ENCODE measurements at regions not wholly inside any gene's neighbourhood (a gene's known extent, or its start where the extent isn't known, plus 50 kb on each side); places are given as distances from the start of the nearest gene placed in this dataset.
"Not testable (repeated sequence)": the region's sequence is repeated elsewhere in the genome, so short reads cannot be mapped to it uniquely, and the experiment has no call there.

DNA sequence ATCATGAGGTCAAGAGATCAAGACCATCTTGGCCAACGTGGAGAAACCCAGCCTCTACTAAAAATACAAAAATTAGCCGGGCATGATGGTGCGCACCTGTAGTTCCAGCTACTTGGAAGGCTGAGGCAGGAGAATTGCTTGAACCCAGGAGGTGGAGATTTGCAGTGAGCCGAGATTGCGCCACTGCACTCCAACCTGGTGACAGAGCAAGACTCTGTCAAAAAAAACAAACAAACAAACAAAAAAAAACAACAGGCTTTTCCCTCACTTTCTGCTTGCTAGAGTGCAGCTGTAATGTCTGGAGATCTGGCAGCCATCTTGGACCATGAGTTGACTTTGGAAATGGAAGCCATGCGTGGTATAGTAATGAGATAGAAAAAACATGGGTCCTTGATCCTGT, 101.1 kb upstream of the SHB start:
- TF ChIP-seq, protein P1, sequence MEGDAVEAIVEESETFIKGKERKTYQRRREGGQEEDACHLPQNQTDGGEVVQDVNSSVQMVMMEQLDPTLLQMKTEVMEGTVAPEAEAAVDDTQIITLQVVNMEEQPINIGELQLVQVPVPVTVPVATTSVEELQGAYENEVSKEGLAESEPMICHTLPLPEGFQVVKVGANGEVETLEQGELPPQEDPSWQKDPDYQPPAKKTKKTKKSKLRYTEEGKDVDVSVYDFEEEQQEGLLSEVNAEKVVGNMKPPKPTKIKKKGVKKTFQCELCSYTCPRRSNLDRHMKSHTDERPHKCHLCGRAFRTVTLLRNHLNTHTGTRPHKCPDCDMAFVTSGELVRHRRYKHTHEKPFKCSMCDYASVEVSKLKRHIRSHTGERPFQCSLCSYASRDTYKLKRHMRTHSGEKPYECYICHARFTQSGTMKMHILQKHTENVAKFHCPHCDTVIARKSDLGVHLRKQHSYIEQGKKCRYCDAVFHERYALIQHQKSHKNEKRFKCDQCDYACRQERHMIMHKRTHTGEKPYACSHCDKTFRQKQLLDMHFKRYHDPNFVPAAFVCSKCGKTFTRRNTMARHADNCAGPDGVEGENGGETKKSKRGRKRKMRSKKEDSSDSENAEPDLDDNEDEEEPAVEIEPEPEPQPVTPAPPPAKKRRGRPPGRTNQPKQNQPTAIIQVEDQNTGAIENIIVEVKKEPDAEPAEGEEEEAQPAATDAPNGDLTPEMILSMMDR (IDR thresholded peaks at IDR 0.05), result not testable (repeated sequence)
- not testable (repeated sequence) for TF ChIP-seq TCF7L2 (IDR thresholded peaks at IDR 0.05; ENCODE audit: low read depth, low read length)
